Tibial nerve (tissue), 4 donors: ENCODE measurements at regions not wholly inside any gene's neighbourhood (a gene's known extent, or its start where the extent isn't known, plus 50 kb on each side); places are given as distances from the start of the nearest gene placed in this dataset.

Experiments used
- CTCF ChIP-seq, 5 experiments: fragments of 200-600 bp in 3 of 5; fragments of 450-650 bp in 2 of 5; sonication (generic) in 3 of 5; IDR thresholded peaks; one replicate each; pipeline ENCODE4 v1.5.1; 2016 to 2019; ENCODE audit warnings: antibody characterized with exemption in 5 of 5, mild to moderate bottlenecking in 3 of 5, moderate library complexity in 2 of 5
- EP300 ChIP-seq, 2 donors: sonication (generic); formaldehyde crosslinking; IDR thresholded peaks; one replicate each; pipeline ENCODE4 v1.6.1; 2017; ENCODE audit warnings: antibody characterized with exemption in 2 of 2, mild to moderate bottlenecking in 1 of 2
- POLR2A ChIP-seq, 2 donors: fragments of 450-650 bp; IDR thresholded peaks; one replicate each; pipeline ENCODE4 v1.6.1; 2017; ENCODE audit warnings: antibody characterized with exemption in 2 of 2, mild to moderate bottlenecking in 2 of 2, moderate library complexity in 2 of 2

GRCh38 chr13:92947770-92948434 is 278.7 kb upstream of the GPC6 start:
- TF ChIP-seq CTCF (IDR thresholded peaks at IDR 0.05): no peak
- no peak for TF ChIP-seq POLR2A (IDR thresholded peaks at IDR 0.05)
- no peak for TF ChIP-seq EP300 (IDR thresholded peaks at IDR 0.05)
